Activated CD4-positive, alpha-beta T cell treated with anti-CD3 and anti-CD28 coated beads for 36 hours (primary cell): ENCODE measurements at regions not wholly inside any gene's neighbourhood (a gene's known extent, or its start where the extent isn't known, plus 50 kb on each side); places are given as distances from the start of the nearest gene placed in this dataset.

Experiments
- ATAC-seq: fragments of 200-7000 bp; cut with Tn5 transposase; one replicate; pipeline ENCODE4 v1.10.0; 2021; ENCODE audit warnings: mild to moderate bottlenecking, moderate library complexity
- CTCF ChIA-PET: fragments of 350-600 bp; sonication (Branson Sonifier 250); formaldehyde crosslinking; loops from one replicate; lab custom pipeline; 2021; ENCODE audit warnings: antibody characterized with exemption; lab: Charles Lee
- POLR2A ChIA-PET: fragments of 350-600 bp; sonication (Branson Sonifier 250); formaldehyde crosslinking; loops from one replicate; lab custom pipeline; 2021; ENCODE audit warnings: antibody characterized with exemption, inconsistent platforms; lab: Charles Lee
- DNase-seq: peaks from one replicate; pipeline ENCODE4 v3.0.0-alpha.2; 2020
- H3K27ac Mint-ChIP-seq: one replicate; pipeline ENCODE4 v1.8.0; 2021; ENCODE audit warnings: mixed read lengths
- H3K27me3 Mint-ChIP-seq: one replicate; pipeline ENCODE4 v1.8.0; 2021; ENCODE audit warnings: mixed read lengths
- H3K36me3 Mint-ChIP-seq: one replicate; pipeline ENCODE4 v1.8.0; 2021; ENCODE audit warnings: low read depth, mixed read lengths
- H3K4me1 Mint-ChIP-seq: one replicate; pipeline ENCODE4 v1.8.0; 2021; ENCODE audit warnings: mixed read lengths
- H3K4me3 Mint-ChIP-seq: one replicate; pipeline ENCODE4 v1.8.0; 2021; ENCODE audit warnings: mild to moderate bottlenecking, moderate library complexity, mixed read lengths
- H3K9me3 Mint-ChIP-seq: one replicate; pipeline ENCODE4 v1.8.0; 2021; ENCODE audit warnings: low read depth, mixed read lengths
- intact Hi-C, 2 experiments: fragments of 100-400 bp; cut with DNase I in 1 of 2; cut with micrococcal nuclease in 1 of 2; formaldehyde crosslinking; loops; one replicate each; pipeline versions ENCODE4 v1.14.2 to v1.15.1; 2022 to 2024; cut with DNase I, micrococcal nuclease

DNA sequence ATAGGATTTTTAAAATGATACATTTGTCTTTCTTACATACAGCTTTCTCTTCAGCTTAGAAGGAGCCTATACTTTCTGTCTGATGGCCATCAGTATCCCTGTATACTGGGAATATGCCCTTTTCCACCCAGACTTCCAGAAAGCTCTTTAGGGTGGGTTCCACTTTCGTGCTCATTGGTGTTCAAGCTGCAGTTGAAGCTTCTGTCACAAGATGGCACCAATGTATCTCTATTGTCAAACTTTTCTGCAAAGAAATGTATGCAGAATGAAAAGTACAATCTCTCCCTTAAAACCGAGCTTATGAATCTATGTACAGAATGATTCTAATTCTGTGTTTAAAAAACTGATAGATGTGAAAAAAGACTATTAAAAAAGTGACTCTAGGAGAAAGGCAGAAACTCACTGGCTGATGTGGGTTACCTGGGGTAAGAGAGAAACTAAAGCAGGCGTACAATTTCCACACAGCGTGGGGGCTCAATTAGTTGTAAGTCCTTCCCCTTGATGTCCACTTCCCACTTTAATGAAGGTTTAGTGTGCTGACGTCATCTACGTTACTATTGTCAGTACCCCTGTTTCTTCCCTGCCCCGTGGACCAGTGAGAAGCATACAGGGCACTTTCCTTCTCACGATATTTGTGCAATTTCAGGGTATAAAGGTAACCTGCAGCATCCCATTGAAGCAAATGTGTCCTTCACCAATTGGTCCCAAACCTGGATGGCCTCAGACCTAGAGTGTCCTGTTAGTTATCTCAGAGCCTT is 57.3 kb upstream of the TCEAL2 start:
- ATAC-seq, result no peak
- Mint-ChIP-seq H3K4me1 (no peaks in the 10 kb centered on the region), H3K9me3 (no peaks in the 10 kb centered on the region), H3K36me3 (no peaks in the 10 kb centered on the region), H3K27me3 (peaks cover 5% of the 10 kb centered on the region), H3K4me3 (no peak overlapping the region), H3K27ac (no peak overlapping the region)
- ChIA-PET CTCF (interaction anchor here (0.7 to 1.4 kb wide), 7 partner anchors 14 to 883 kb away, joined by 3 to 5 read pairs (median 3); no protein-coding TSS in a partner anchor), POLR2A (no interaction called here)
- intact Hi-C loops, result loop anchor here in 1 of 2 experiments (10.0 kb wide), 1 partner anchor 427 kb away; no protein-coding TSS in a partner anchor
- peak; percentile 21 for DNase-seq

DNA sequence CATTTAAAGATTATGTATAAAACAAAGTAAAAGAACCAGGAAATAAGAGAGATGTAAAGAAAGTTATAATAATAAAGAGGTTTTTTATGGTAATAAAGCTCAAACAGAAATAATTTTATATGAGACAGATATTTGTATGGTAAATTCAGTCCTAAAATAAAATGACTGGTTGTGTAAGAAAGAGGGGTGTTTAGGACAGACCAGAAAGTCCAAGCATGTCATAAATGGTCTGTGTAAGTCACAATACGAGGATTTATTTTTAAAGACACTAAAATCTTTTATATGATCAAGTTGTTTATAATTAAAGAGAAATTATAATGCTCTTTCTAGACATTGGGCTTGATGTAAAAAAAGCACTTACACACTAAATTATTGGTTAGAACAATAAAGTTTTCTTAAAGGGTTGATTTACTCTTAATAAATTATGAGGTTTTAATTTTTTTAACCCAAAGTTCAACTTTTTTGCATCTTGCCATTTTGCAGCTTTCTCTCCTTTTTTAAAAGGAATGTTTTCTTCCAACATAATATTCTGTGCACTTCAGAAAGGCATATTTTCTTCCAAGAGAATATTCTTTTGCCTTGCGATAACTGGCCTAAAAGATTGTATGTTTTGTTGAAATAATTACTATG is 61.9 kb upstream of the TCEAL2 start:
- ChIA-PET POLR2A (no interaction called here), CTCF (interaction anchor here (0.9 kb wide), 1 partner anchor 10 kb away, joined by 3 read pairs; no protein-coding TSS in a partner anchor)
- H3K36me3 Mint-ChIP-seq, result no peaks in the 10 kb centered on the region
- DNase-seq, result no peak
- H3K4me3 Mint-ChIP-seq, result no peak overlapping the region
- no peak for ATAC-seq
- no peaks in the 10 kb centered on the region for H3K9me3 Mint-ChIP-seq
- H3K4me1 Mint-ChIP-seq, result no peaks in the 10 kb centered on the region
- intact Hi-C loops, result loop anchor here in 1 of 2 experiments (10.0 kb wide), 1 partner anchor 431 kb away; no protein-coding TSS in a partner anchor
- H3K27me3 Mint-ChIP-seq, result peaks cover 4% of the 10 kb centered on the region
- H3K27ac Mint-ChIP-seq, result no peak overlapping the region

DNA sequence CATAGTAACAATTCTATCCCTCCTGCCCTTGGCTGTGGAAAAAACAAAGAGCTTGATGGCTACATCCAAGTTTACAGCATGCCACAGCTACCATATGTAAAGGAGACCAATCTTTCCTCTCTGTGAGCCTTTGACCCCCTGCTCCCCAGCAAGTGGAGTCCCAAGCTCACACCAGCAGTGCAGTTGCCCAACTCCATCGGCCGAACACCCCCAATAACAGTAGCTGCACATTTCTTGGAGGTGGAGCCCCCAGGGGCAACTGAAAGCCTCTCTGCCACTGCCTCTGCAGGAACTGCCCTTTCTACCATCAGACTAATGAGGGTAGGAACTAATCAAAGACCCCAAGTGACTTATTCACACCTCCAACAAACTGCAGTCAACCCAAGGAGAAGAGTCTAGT is 81.0 kb upstream of the TCEAL2 start:
- H3K4me3 Mint-ChIP-seq, result no peak overlapping the region
- CTCF ChIA-PET, result no interaction called here
- ATAC-seq (no peak), DNase-seq (no peak)
- POLR2A ChIA-PET, result no interaction called here
- no peaks in the 10 kb centered on the region for H3K9me3 Mint-ChIP-seq
- no peaks in the 10 kb centered on the region for H3K4me1 Mint-ChIP-seq
- no peaks in the 10 kb centered on the region for H3K36me3 Mint-ChIP-seq
- intact Hi-C loops, result no loop called here
- H3K27ac Mint-ChIP-seq, result no peak overlapping the region
- no peaks in the 10 kb centered on the region for H3K27me3 Mint-ChIP-seq

DNA sequence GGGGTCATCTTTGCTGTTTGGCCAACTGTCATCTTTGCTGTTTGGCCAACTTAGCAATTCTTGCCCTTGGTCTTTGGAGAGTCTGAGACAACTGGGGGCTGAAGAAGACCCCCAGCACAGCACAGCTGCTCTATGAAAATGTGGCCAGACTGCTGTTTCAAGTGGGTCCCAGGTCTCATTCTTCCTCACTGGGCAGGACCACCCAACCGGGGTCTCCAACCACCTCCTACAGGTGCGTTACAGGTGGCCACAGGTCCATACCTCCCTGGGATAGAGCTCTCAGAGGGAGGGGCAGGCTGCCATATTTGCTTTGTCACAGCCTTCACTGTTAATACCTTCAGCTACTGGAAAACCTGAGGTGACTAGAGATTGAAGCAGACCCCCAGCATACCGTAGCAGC is 82.1 kb upstream of the TCEAL2 start:
- Mint-ChIP-seq H3K27me3 (no peaks in the 10 kb centered on the region), H3K27ac (no peak overlapping the region), H3K36me3 (no peaks in the 10 kb centered on the region), H3K4me1 (no peaks in the 10 kb centered on the region), H3K4me3 (no peak overlapping the region), H3K9me3 (no peaks in the 10 kb centered on the region)
- DNase-seq (no peak), ATAC-seq (no peak)
- ChIA-PET POLR2A (no interaction called here), CTCF (interaction anchor here (0.6 kb wide), 1 partner anchor 1391 kb away, joined by 3 read pairs; no protein-coding TSS in a partner anchor)
- intact Hi-C loops, result no loop called here

DNA sequence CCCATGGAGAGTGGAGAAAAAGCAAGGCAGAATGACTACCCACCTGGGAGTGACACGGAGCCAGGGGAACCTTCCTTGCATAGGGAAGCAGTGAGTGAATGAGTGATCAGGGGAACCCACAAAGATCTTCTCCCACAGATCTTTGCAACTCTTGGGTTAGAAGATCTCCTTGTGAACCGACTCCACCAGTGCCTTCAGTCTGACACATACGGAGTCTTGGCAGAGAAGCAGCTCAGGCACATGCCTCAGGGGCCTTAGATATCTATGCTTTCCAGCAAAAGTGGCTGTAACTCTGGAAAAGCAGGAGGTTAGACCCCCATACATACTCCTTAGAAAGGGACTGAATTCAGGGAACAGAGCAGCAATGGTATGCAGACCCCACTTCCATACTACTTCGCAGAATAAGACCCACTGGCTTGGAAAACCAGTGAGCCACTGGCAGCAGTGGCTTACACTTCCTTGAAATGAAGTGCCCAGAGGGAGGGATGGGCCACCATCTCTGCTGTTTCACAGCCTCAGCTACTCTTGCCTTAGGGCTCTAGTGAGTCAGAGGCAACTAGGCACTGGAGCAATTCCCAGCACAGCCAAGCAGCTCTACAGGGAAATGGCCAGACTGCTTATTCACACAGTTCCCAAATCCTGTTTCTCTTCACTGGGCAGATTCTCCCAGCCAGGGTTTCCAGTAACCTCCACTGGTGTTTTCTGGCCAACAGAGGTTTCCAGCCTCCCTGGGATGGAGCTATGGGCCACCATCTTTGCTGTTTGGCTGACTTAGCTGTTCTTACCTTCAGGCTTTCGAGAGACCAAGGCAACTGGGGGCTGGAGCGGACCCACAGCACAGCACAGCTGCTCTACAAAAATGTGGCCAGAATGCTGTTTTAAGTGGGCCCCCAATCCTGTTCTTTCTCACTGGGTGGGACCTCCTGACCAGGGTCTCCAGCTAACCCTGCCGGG is 82.8 kb upstream of the TCEAL2 start:
- CTCF ChIA-PET, result no interaction called here
- no peak for DNase-seq
- Mint-ChIP-seq H3K36me3 (no peaks in the 10 kb centered on the region), H3K4me1 (no peaks in the 10 kb centered on the region), H3K27ac (no peak overlapping the region), H3K4me3 (no peak overlapping the region), H3K9me3 (no peaks in the 10 kb centered on the region), H3K27me3 (peaks cover 6% of the 10 kb centered on the region)
- POLR2A ChIA-PET, result no interaction called here
- intact Hi-C loops, result no loop called here
- ATAC-seq, result no peak

DNA sequence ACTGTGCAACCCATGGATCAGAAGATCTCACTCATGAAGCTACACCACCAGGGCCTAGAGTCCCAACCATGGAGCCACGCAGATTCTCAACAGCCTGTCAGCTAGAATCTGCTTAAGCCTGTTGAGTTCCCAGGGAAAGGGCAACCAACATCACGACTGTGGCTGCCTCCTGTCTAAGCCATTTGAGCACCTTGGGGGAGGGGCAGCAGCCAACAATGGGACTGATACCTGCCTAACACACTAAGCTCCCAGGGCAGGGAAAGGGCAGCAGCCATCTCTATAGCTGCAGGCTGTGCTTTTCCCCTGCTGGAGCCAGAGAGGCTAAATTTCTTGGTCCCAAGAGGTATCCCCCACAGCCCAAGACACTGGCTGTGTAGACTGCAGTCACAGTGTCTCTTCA is 96.5 kb upstream of the TCEAL2 start:
- Mint-ChIP-seq H3K4me1 (no peaks in the 10 kb centered on the region), H3K36me3 (no peaks in the 10 kb centered on the region), H3K4me3 (no peak overlapping the region), H3K27me3 (no peaks in the 10 kb centered on the region), H3K9me3 (peaks cover 7% of the 10 kb centered on the region), H3K27ac (no peak overlapping the region)
- CTCF ChIA-PET, result no interaction called here
- POLR2A ChIA-PET, result no interaction called here
- DNase-seq, result no peak
- no peak for ATAC-seq
- intact Hi-C loops, result no loop called here

DNA sequence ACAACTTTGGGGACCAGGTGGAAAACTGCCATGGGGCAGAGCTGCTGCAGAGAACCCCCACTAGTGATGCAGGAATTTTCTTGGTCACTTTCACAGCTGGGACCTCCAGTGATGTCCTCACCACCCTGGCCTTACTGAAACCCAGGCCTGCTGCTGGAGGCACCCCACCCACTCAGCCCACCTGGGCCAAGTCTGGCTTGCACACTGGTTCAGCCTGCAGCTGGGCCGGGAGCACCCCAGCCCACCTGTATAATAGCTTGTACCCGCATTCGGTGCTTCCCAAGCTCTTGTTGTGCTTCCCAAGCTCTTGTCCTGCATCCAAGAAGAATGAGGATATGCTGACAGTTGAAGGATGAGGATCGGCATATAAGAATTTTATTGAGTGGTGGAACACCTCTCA is 86.4 kb upstream of the ZMAT1 start:
- ATAC-seq (no peak), DNase-seq (no peak)
- no peak overlapping the region for H3K4me3 Mint-ChIP-seq
- no peak overlapping the region for H3K27ac Mint-ChIP-seq
- intact Hi-C loops, result no loop called here
- POLR2A ChIA-PET, result no interaction called here
- no peaks in the 10 kb centered on the region for H3K4me1 Mint-ChIP-seq
- H3K27me3 Mint-ChIP-seq, result peaks cover 4% of the 10 kb centered on the region
- CTCF ChIA-PET, result no interaction called here
- peaks cover 5% of the 10 kb centered on the region for H3K9me3 Mint-ChIP-seq
- H3K36me3 Mint-ChIP-seq, result no peaks in the 10 kb centered on the region

DNA sequence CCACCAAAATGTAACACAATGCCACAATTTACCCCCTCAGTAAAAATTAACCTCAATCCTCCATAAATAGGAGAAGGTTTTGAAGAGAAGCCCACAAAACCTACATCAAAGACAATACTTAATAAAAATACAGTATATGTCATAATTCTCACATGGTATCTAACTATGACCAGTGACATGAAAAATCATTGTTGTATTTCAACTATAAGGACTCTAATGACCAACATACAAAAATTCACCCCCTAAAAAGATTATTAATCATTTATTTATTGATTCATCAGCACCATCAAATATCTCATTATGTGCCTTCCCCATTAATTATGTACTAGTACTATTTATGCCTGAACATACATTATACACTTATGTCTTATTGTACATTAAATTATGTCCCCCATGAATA is 77.1 kb upstream of the ZMAT1 start:
- CTCF ChIA-PET, result no interaction called here
- ATAC-seq (no peak), DNase-seq (no peak)
- Mint-ChIP-seq H3K4me1 (no peaks in the 10 kb centered on the region), H3K9me3 (no peaks in the 10 kb centered on the region), H3K27me3 (no peaks in the 10 kb centered on the region), H3K36me3 (no peaks in the 10 kb centered on the region), H3K4me3 (no peak overlapping the region), H3K27ac (no peak overlapping the region)
- intact Hi-C loops, result no loop called here
- POLR2A ChIA-PET, result no interaction called here

DNA sequence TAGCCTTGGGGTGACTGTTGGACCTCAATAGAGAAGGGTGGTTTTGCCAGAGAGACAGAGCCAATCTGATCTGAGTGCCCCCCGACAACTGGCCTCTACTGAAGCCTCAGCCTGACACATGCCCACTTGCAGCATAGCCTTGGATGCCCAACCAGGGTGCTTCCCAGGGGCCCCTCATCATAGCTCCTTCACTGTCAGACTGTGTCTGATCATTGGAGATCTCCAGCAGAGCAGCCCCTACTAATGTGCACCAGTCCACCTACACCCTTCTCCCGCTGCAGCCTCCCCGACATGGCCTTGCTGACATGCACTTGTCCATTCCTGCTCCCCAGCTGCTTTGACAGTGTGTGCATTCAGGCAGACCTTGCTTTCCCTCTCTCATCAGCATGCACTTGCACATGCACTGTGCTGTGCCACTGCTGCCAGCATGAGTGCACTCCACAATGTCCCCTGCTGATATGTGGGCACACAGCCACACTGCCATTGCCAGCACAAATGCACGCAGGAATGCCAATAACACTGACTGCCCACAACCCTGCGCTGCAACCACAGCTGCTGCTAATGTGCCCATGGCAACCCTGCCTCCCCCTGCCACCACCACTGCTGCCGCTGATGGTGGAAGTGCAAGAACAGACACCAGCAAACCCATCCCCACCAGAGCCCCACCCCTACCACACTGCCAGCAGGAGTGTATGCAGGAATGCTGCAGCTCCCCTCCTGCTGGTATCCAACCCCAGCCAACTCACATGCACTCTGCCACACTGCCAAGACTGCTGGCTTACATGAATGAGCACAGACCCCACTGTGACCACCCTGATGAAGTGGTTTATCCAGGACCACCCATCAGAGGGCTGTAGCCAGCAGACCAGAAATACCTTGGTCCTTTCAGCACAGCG is 68.1 kb upstream of the ZMAT1 start:
- Mint-ChIP-seq H3K4me1 (no peaks in the 10 kb centered on the region), H3K4me3 (no peak overlapping the region), H3K36me3 (no peaks in the 10 kb centered on the region), H3K27ac (no peak overlapping the region), H3K27me3 (peaks cover 4% of the 10 kb centered on the region), H3K9me3 (peaks cover 4% of the 10 kb centered on the region)
- no peak for ATAC-seq
- POLR2A ChIA-PET, result no interaction called here
- intact Hi-C loops, result no loop called here
- DNase-seq, result no peak
- CTCF ChIA-PET, result no interaction called here

DNA sequence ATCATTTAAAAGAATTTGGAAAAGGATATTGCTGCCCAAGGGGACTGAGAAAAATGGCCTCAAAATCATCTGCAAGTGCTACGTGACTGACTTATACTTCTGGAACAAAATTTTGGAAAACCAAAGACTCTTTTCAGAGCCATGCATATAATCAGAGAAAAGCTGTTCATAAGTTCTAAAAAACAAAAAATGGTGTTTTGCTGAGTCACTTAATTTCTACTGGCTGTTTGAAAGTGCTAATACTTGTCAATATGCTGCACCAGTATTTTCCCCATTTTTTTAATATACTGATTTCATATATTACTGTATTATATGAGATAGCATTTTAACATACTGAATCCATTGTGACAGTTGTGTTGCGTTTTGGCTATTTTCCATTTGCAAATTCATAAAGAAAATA is 61.5 kb upstream of the ZMAT1 start:
- DNase-seq (no peak), ATAC-seq (no peak)
- intact Hi-C loops, result no loop called here
- Mint-ChIP-seq H3K27ac (no peak overlapping the region), H3K9me3 (no peaks in the 10 kb centered on the region), H3K36me3 (no peaks in the 10 kb centered on the region), H3K4me1 (no peaks in the 10 kb centered on the region), H3K4me3 (no peak overlapping the region), H3K27me3 (no peaks in the 10 kb centered on the region)
- POLR2A ChIA-PET, result no interaction called here
- CTCF ChIA-PET, result no interaction called here

DNA sequence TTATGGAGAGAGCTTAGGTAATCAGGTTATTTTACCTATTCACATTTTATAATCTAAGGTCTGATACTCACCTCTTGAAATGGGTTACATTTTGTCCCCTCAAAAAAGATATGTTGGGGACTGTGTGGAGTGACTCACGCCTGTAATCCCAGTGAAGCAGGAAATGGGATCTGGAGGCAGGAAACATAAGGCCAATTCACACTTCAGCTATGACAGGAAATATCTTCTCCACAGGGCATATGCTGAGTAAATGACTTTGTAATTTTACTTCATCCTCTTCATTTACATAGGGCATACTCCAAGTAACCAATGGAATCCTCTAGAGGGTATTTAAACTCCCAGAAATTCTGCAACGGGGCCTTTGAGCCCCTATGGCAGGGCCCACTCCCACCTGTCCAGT is 54.8 kb upstream of the ZMAT1 start:
- ATAC-seq (no peak), DNase-seq (no peak)
- intact Hi-C loops, result no loop called here
- H3K27ac Mint-ChIP-seq, result no peak overlapping the region
- ChIA-PET CTCF (no interaction called here), POLR2A (no interaction called here)
- H3K4me3 Mint-ChIP-seq, result no peak overlapping the region
- H3K27me3 Mint-ChIP-seq, result no peaks in the 10 kb centered on the region
- no peaks in the 10 kb centered on the region for H3K4me1 Mint-ChIP-seq
- no peaks in the 10 kb centered on the region for H3K9me3 Mint-ChIP-seq
- H3K36me3 Mint-ChIP-seq, result no peaks in the 10 kb centered on the region
